Common myeloid progenitor, CD34-positive (primary cell): ENCODE measurements at regions not wholly inside any gene's neighbourhood (a gene's known extent, or its start where the extent isn't known, plus 50 kb on each side); places are given as distances from the start of the nearest gene placed in this dataset.

Experiments
- CTCF ChIA-PET: fragments of 350-600 bp; sonication (Branson Sonifier 250); formaldehyde crosslinking; loops from one replicate; lab custom pipeline; 2021; ENCODE audit warnings: antibody characterized with exemption; lab: Charles Lee
- POLR2A ChIA-PET: fragments of 350-600 bp; sonication (Branson Sonifier 250); formaldehyde crosslinking; loops from one replicate; lab custom pipeline; 2021; ENCODE audit warnings: antibody characterized with exemption; lab: Charles Lee
- DNase-seq, 3 donors: peaks; one replicate each; pipeline versions ENCODE4 v3.0.0 to v3.0.0-alpha.2; 2013
- H3K27ac ChIP-seq, 2 experiments: 1 replicate in 1 of 2; 2 replicates in 1 of 2; pipeline ENCODE4 v1.7.0; 2013; ENCODE audit warnings: inconsistent platforms in 2 of 2, low read length in 2 of 2, mild to moderate bottlenecking in 2 of 2, low read depth in 1 of 2, moderate library complexity in 1 of 2; ENCODE audit not compliant: severe bottlenecking in 2 of 2, insufficient read depth in 1 of 2, poor library complexity in 1 of 2
- H3K27me3 ChIP-seq, 5 experiments: replicated peaks in 2 of 5; 1 replicate in 3 of 5; 2 replicates in 2 of 5; pipeline versions ENCODE4 v1.6.1 to v1.7.0; 2013; ENCODE audit warnings: low read length in 4 of 5, mild to moderate bottlenecking in 2 of 5, moderate library complexity in 2 of 5, inconsistent platforms in 1 of 5; ENCODE audit not compliant: insufficient read depth in 5 of 5, control insufficient read depth in 4 of 5
- H3K36me3 ChIP-seq, 4 experiments: 1 replicate in 2 of 4; 2 replicates in 2 of 4; pipeline versions ENCODE4 v1.6.1 to v1.7.0; 2013; ENCODE audit warnings: low read length in 3 of 4, control low read depth in 1 of 4, mild to moderate bottlenecking in 1 of 4; ENCODE audit not compliant: control insufficient read depth in 4 of 4, insufficient read depth in 4 of 4
- H3K4me1 ChIP-seq, 4 experiments: 1 replicate in 3 of 4; 2 replicates in 1 of 4; pipeline versions ENCODE4 v1.6.1 to v1.7.1; 2013; ENCODE audit warnings: low read length in 3 of 4, mild to moderate bottlenecking in 3 of 4, control low read depth in 1 of 4, inconsistent platforms in 1 of 4, moderate library complexity in 1 of 4; ENCODE audit not compliant: control insufficient read depth in 4 of 4, insufficient read depth in 4 of 4; ENCODE audit errors: control extremely low read depth in 1 of 4
- H3K4me3 ChIP-seq, 7 experiments: 1 replicate in 4 of 7; 2 replicates in 3 of 7; pipeline versions ENCODE4 v1.5.1 to v1.7.0; 2013; ENCODE audit warnings: mild to moderate bottlenecking in 7 of 7, low read length in 6 of 7, moderate library complexity in 6 of 7, inconsistent platforms in 2 of 7, low read depth in 2 of 7, control low read depth in 1 of 7; ENCODE audit not compliant: insufficient read depth in 4 of 7, control insufficient read depth in 1 of 7; ENCODE audit errors: extremely low read depth in 1 of 7
- H3K9me3 ChIP-seq, 5 experiments: 1 replicate in 4 of 5; 2 replicates in 1 of 5; pipeline versions ENCODE4 v1.6.1 to v1.7.1; 2013; ENCODE audit warnings: low read length in 4 of 5, mild to moderate bottlenecking in 2 of 5, inconsistent platforms in 1 of 5, low read depth in 1 of 5, moderate library complexity in 1 of 5; ENCODE audit not compliant: control insufficient read depth in 4 of 5, insufficient read depth in 2 of 5; ENCODE audit errors: control extremely low read depth in 1 of 5
- WGBS: methylation state at CpG from one replicate; pipeline ENCODE4 v1.1.5; 2013; ENCODE audit not compliant: insufficient coverage; 5-methylcytosine and 5-hydroxymethylcytosine counted together

- Histone ChIP-seq H3K27me3 (no peaks in the 10 kb centered on the region), H3K27ac (no peak overlapping the region), H3K4me3 (no peak overlapping the region), H3K9me3 (peaks cover 0 to 2% (median 0%) of the 10 kb centered on the region in 5 experiments), H3K4me1 (peaks cover 0 to 3% (median 0%) of the 10 kb centered on the region in 4 experiments), H3K36me3 (no peaks in the 10 kb centered on the region)
- 92% methylated on average over 2 of the region's 4 CpGs for WGBS
- ChIA-PET CTCF (no interaction called here), POLR2A (interaction anchor here (0.7 kb wide), 1 partner anchor 174 kb away, joined by 3 read pairs; no protein-coding TSS in a partner anchor)
- no peak for DNase-seq
Measured at GRCh38 chr7:13826752-13827151, 162.7 kb downstream of the ETV1 start.

- H3K9me3 ChIP-seq, result peaks cover 0 to 2% (median 0%) of the 10 kb centered on the region in 5 experiments
- WGBS, result 100% methylated on average over 4 of the region's 5 CpGs
- POLR2A ChIA-PET, result no interaction called here
Measured at GRCh38 chr7:13827716-13828115, 161.8 kb downstream of the ETV1 start.

GRCh38 chr7:13829231-13829630, 160.2 kb downstream of the ETV1 start:
- CTCF ChIA-PET, result no interaction called here
- no peak overlapping the region for H3K27ac ChIP-seq
- H3K4me3 ChIP-seq, result no peak overlapping the region

More at GRCh38 chr7:13827716-13828115, 161.8 kb downstream of the ETV1 start:
- H3K4me3 ChIP-seq, result no peak overlapping the region
- no peak overlapping the region for H3K27ac ChIP-seq
- H3K27me3 ChIP-seq, result no peaks in the 10 kb centered on the region
- no peaks in the 10 kb centered on the region for H3K36me3 ChIP-seq
- CTCF ChIA-PET, result no interaction called here
- peaks cover 0 to 3% (median 0%) of the 10 kb centered on the region in 4 experiments for H3K4me1 ChIP-seq
- no peak for DNase-seq

GRCh38 chr7:13829914-13830900, 159.3 kb downstream of the ETV1 start:
- Histone ChIP-seq H3K36me3 (no peaks in the 10 kb centered on the region), H3K4me1 (peaks cover 0 to 3% (median 0%) of the 10 kb centered on the region in 4 experiments), H3K27me3 (no peaks in the 10 kb centered on the region), H3K9me3 (peaks cover 0 to 1% (median 0%) of the 10 kb centered on the region in 5 experiments), H3K4me3 (no peak overlapping the region), H3K27ac (no peak overlapping the region)
- 75% methylated on average over 4 of the region's 6 CpGs for WGBS
- DNase-seq, result peak in 2 of 3 donors; percentile 53 to 56
- CTCF ChIA-PET, result interaction anchor here (0.6 kb wide), 1 partner anchor 19 kb away, joined by 3 read pairs; no protein-coding TSS in a partner anchor
- POLR2A ChIA-PET, result no interaction called here

More at GRCh38 chr7:13829231-13829630, 160.2 kb downstream of the ETV1 start:
- Histone ChIP-seq H3K36me3 (no peaks in the 10 kb centered on the region), H3K4me1 (peaks cover 0 to 3% (median 0%) of the 10 kb centered on the region in 4 experiments), H3K27me3 (no peaks in the 10 kb centered on the region), H3K9me3 (peaks cover 0 to 2% (median 0%) of the 10 kb centered on the region in 5 experiments)
- 100% methylated on average over 1 of the region's 2 CpGs for WGBS
- DNase-seq, result no peak
- POLR2A ChIA-PET, result no interaction called here

GRCh38 chr7:13832346-13832745, 157.1 kb downstream of the ETV1 start:
- H3K4me3 ChIP-seq, result no peak overlapping the region
- DNase-seq, result no peak
- CTCF ChIA-PET, result no interaction called here
- no peaks in the 10 kb centered on the region for H3K36me3 ChIP-seq
- no peaks in the 10 kb centered on the region for H3K9me3 ChIP-seq
- POLR2A ChIA-PET, result no interaction called here
- no peak overlapping the region for H3K27ac ChIP-seq
- peaks cover 0 to 4% (median 0%) of the 10 kb centered on the region in 5 experiments for H3K27me3 ChIP-seq
- peaks cover 0 to 3% (median 0%) of the 10 kb centered on the region in 4 experiments for H3K4me1 ChIP-seq

- no peak for DNase-seq
- H3K36me3 ChIP-seq, result no peaks in the 10 kb centered on the region
- peaks cover 0 to 5% (median 0%) of the 10 kb centered on the region in 5 experiments for H3K27me3 ChIP-seq
- WGBS, result 96% methylated on average over 4 of the region's 6 CpGs
- no peak overlapping the region for H3K4me3 ChIP-seq
- POLR2A ChIA-PET, result interaction anchor here (0.7 kb wide), 1 partner anchor 72 kb away, joined by 3 read pairs; no protein-coding TSS in a partner anchor
- peaks cover 0 to 3% (median 0%) of the 10 kb centered on the region in 4 experiments for H3K4me1 ChIP-seq
- no peaks in the 10 kb centered on the region for H3K9me3 ChIP-seq
- CTCF ChIA-PET, result no interaction called here
- H3K27ac ChIP-seq, result no peak overlapping the region
Measured at GRCh38 chr7:13834328-13834761, 155.1 kb downstream of the ETV1 start.

- Histone ChIP-seq H3K27me3 (peaks cover 0 to 5% (median 0%) of the 10 kb centered on the region in 5 experiments), H3K27ac (no peak overlapping the region), H3K4me3 (no peak overlapping the region), H3K9me3 (no peaks in the 10 kb centered on the region), H3K36me3 (no peaks in the 10 kb centered on the region), H3K4me1 (peaks cover 0 to 1% (median 0%) of the 10 kb centered on the region in 4 experiments)
- DNase-seq, result no peak
- ChIA-PET CTCF (no interaction called here), POLR2A (no interaction called here)
- 89% methylated on average over 1 of the region's 2 CpGs for WGBS
Measured at GRCh38 chr7:13835442-13835841, 154.0 kb downstream of the ETV1 start.
